ENCODE measurements at regions not wholly inside any gene's neighbourhood (a gene's known extent, or its start where the extent isn't known, plus 50 kb on each side); places are given as distances from the start of the nearest gene placed in this dataset.

- no peak for TF ChIP-seq CTCF (IDR thresholded peaks at IDR 0.05; ENCODE audit: borderline replicate concordance)
- no peak overlapping the region for H3K27ac ChIP-seq (replicated peaks)
- H3K4me3 ChIP-seq: no peak overlapping the region
- no peaks in the 10 kb centered on the region for H3K9me3 ChIP-seq (replicated peaks)
- no peaks in the 10 kb centered on the region for H3K36me3 ChIP-seq
- peaks cover 4% of the 10 kb centered on the region for H3K27me3 ChIP-seq (ENCODE audit: low read depth)
- intact Hi-C loops (cut with micrococcal nuclease): no loop called here
- no peaks in the 10 kb centered on the region for H3K4me1 ChIP-seq
- DNase-seq: no peak
Measured at GRCh38 chr10:2488446-2489005, 578.8 kb upstream of the PFKP start.

- no peak for TF ChIP-seq CTCF (IDR thresholded peaks at IDR 0.05; ENCODE audit: borderline replicate concordance)
- Histone ChIP-seq H3K27me3 (ENCODE audit: low read depth) (peaks cover 8% of the 10 kb centered on the region), H3K36me3 (no peaks in the 10 kb centered on the region), H3K4me3 (no peak overlapping the region), H3K9me3 (replicated peaks) (no peaks in the 10 kb centered on the region), H3K4me1 (no peaks in the 10 kb centered on the region), H3K27ac (replicated peaks) (no peak overlapping the region)
- intact Hi-C loops (cut with micrococcal nuclease): no loop called here
- no peak for DNase-seq
Measured at GRCh38 chr10:2487921-2488320, 579.4 kb upstream of the PFKP start.

GRCh38 chr10:2478656-2479055 is 588.7 kb upstream of the PFKP start:
- Histone ChIP-seq H3K9me3 (replicated peaks) (peaks cover 8% of the 10 kb centered on the region), H3K36me3 (no peaks in the 10 kb centered on the region), H3K4me1 (no peaks in the 10 kb centered on the region), H3K27me3 (ENCODE audit: low read depth) (peaks cover 5% of the 10 kb centered on the region), H3K4me3 (no peak overlapping the region), H3K27ac (replicated peaks) (no peak overlapping the region)
- DNase-seq: no peak
- TF ChIP-seq CTCF (IDR thresholded peaks at IDR 0.05; ENCODE audit: borderline replicate concordance): no peak
- intact Hi-C loops (cut with micrococcal nuclease): no loop called here

GRCh38 chr10:2476812-2477553 is 590.4 kb upstream of the PFKP start:
- no peak for TF ChIP-seq CTCF (IDR thresholded peaks at IDR 0.05; ENCODE audit: borderline replicate concordance)
- Histone ChIP-seq H3K36me3 (no peaks in the 10 kb centered on the region), H3K4me1 (no peaks in the 10 kb centered on the region), H3K27me3 (ENCODE audit: low read depth) (no peaks in the 10 kb centered on the region), H3K27ac (replicated peaks) (no peak overlapping the region), H3K9me3 (replicated peaks) (peaks cover 18% of the 10 kb centered on the region), H3K4me3 (no peak overlapping the region)
- intact Hi-C loops (cut with micrococcal nuclease): no loop called here
- DNase-seq: no peak

GRCh38 chr10:2476218-2476811 is 591.0 kb upstream of the PFKP start:
- no peak for DNase-seq
- Histone ChIP-seq H3K4me3 (no peak overlapping the region), H3K9me3 (replicated peaks) (peaks cover 18% of the 10 kb centered on the region), H3K27me3 (ENCODE audit: low read depth) (no peaks in the 10 kb centered on the region), H3K4me1 (no peaks in the 10 kb centered on the region), H3K27ac (replicated peaks) (no peak overlapping the region), H3K36me3 (no peaks in the 10 kb centered on the region)
- no peak for TF ChIP-seq CTCF (IDR thresholded peaks at IDR 0.05; ENCODE audit: borderline replicate concordance)
- intact Hi-C loops (cut with micrococcal nuclease): no loop called here

Measured in left ventricle myocardium inferior (tissue), 1 donor.